Effector memory CD8-positive, alpha-beta T cell (primary cell): ENCODE measurements at regions not wholly inside any gene's neighbourhood (a gene's known extent, or its start where the extent isn't known, plus 50 kb on each side); places are given as distances from the start of the nearest gene placed in this dataset.

Experiments used
- ATAC-seq: fragments of 150-1000 bp; cut with Tn5 transposase; replicated peaks from 2 replicates; pipeline ENCODE4 v1.10.0; 2021; ENCODE audit warnings: mild to moderate bottlenecking, moderate library complexity
- DNase-seq, 3 experiments: peaks; one replicate each; pipeline ENCODE4 v3.0.0; 2021
- H3K27ac Mint-ChIP-seq, 2 donors: one replicate each; pipeline ENCODE4 v1.8.0; 2022; ENCODE audit warnings: mild to moderate bottlenecking in 2 of 2, mixed read lengths in 2 of 2, moderate library complexity in 2 of 2
- H3K27me3 Mint-ChIP-seq, 2 donors: one replicate each; pipeline ENCODE4 v1.8.0; 2022; ENCODE audit warnings: mixed read lengths in 2 of 2
- H3K36me3 Mint-ChIP-seq: one replicate; pipeline ENCODE4 v1.8.0; 2022; ENCODE audit warnings: mild to moderate bottlenecking, moderate library complexity, mixed read lengths; ENCODE audit not compliant: insufficient read depth
- H3K4me1 Mint-ChIP-seq, 2 donors: one replicate each; pipeline ENCODE4 v1.8.0; 2022; ENCODE audit warnings: low read depth in 2 of 2, mixed read lengths in 2 of 2
- H3K4me3 Mint-ChIP-seq, 2 donors: one replicate each; pipeline ENCODE4 v1.8.0; 2022; ENCODE audit warnings: mild to moderate bottlenecking in 2 of 2, mixed read lengths in 2 of 2, moderate library complexity in 2 of 2
- H3K9me3 Mint-ChIP-seq, 2 donors: one replicate each; pipeline ENCODE4 v1.8.0; 2022; ENCODE audit warnings: mixed read lengths in 2 of 2

- Mint-ChIP-seq H3K27me3 (peaks cover 0 to 9% of the 10 kb centered on the region in 2 donors), H3K36me3 (no peaks in the 10 kb centered on the region), H3K9me3 (no peaks in the 10 kb centered on the region), H3K4me1 (no peaks in the 10 kb centered on the region), H3K4me3 (no peak overlapping the region), H3K27ac (no peak overlapping the region)
- DNase-seq (no peak), ATAC-seq (no peak)
These were observed 226.1 kb downstream of the QKI start for GRCh38 chr6:163640641-163641040.

- Mint-ChIP-seq H3K27ac (no peak overlapping the region), H3K4me1 (no peaks in the 10 kb centered on the region), H3K27me3 (peaks cover 7 to 17% of the 10 kb centered on the region in 2 donors), H3K4me3 (no peak overlapping the region), H3K9me3 (no peaks in the 10 kb centered on the region), H3K36me3 (no peaks in the 10 kb centered on the region)
- no peak for DNase-seq
- no peak for ATAC-seq
These were observed 223.0 kb downstream of the QKI start for GRCh38 chr6:163637524-163637923.

- Mint-ChIP-seq H3K36me3 (no peaks in the 10 kb centered on the region), H3K4me3 (no peak overlapping the region), H3K9me3 (no peaks in the 10 kb centered on the region), H3K27me3 (peaks cover 11 to 18% of the 10 kb centered on the region in 2 donors), H3K4me1 (no peaks in the 10 kb centered on the region), H3K27ac (no peak overlapping the region)
- no peak for DNase-seq
- no peak for ATAC-seq
These were observed 221.3 kb downstream of the QKI start for GRCh38 chr6:163635731-163636364.

GRCh38 chr6:163635315-163635714 lies 220.8 kb downstream of the QKI start:
- no peak overlapping the region for H3K4me3 Mint-ChIP-seq
- ATAC-seq, result no peak
- no peak overlapping the region for H3K27ac Mint-ChIP-seq
- DNase-seq, result no peak
- H3K36me3 Mint-ChIP-seq, result no peaks in the 10 kb centered on the region
- H3K27me3 Mint-ChIP-seq, result peaks cover 11 to 18% of the 10 kb centered on the region in 2 donors
- H3K4me1 Mint-ChIP-seq, result no peaks in the 10 kb centered on the region
- no peaks in the 10 kb centered on the region for H3K9me3 Mint-ChIP-seq

- no peak for DNase-seq
- H3K9me3 Mint-ChIP-seq, result no peaks in the 10 kb centered on the region
These were observed 220.0 kb downstream of the QKI start for GRCh38 chr6:163634211-163635171.

GRCh38 chr6:163630991-163631390 lies 216.5 kb downstream of the QKI start:
- H3K4me1 Mint-ChIP-seq, result no peaks in the 10 kb centered on the region
- H3K9me3 Mint-ChIP-seq, result no peaks in the 10 kb centered on the region
- no peak for DNase-seq
- no peak overlapping the region for H3K4me3 Mint-ChIP-seq
- H3K27me3 Mint-ChIP-seq, result peaks cover 11 to 43% of the 10 kb centered on the region in 2 donors
- H3K36me3 Mint-ChIP-seq, result peaks cover 4% of the 10 kb centered on the region
- no peak overlapping the region for H3K27ac Mint-ChIP-seq
- ATAC-seq, result no peak

More at GRCh38 chr6:163634211-163635171, 220.0 kb downstream of the QKI start:
- peaks cover 11 to 26% of the 10 kb centered on the region in 2 donors for H3K27me3 Mint-ChIP-seq
- no peak for ATAC-seq
- no peaks in the 10 kb centered on the region for H3K4me1 Mint-ChIP-seq
- no peak overlapping the region for H3K27ac Mint-ChIP-seq
- no peak overlapping the region for H3K4me3 Mint-ChIP-seq
- H3K36me3 Mint-ChIP-seq, result peaks cover 4% of the 10 kb centered on the region

GRCh38 chr6:163630572-163630971 lies 216.1 kb downstream of the QKI start:
- no peak overlapping the region for H3K27ac Mint-ChIP-seq
- no peaks in the 10 kb centered on the region for H3K4me1 Mint-ChIP-seq
- no peak for ATAC-seq
- no peaks in the 10 kb centered on the region for H3K9me3 Mint-ChIP-seq
- H3K36me3 Mint-ChIP-seq, result peaks cover 4% of the 10 kb centered on the region
- H3K4me3 Mint-ChIP-seq, result no peak overlapping the region
- DNase-seq, result no peak
- H3K27me3 Mint-ChIP-seq, result peaks cover 10 to 43% of the 10 kb centered on the region in 2 donors

GRCh38 chr6:163630096-163630495 lies 215.6 kb downstream of the QKI start:
- Mint-ChIP-seq H3K27me3 (peaks cover 5 to 43% of the 10 kb centered on the region in 2 donors), H3K27ac (no peak overlapping the region), H3K4me3 (no peak overlapping the region), H3K4me1 (no peaks in the 10 kb centered on the region), H3K9me3 (no peaks in the 10 kb centered on the region), H3K36me3 (peaks cover 4% of the 10 kb centered on the region)
- DNase-seq (no peak), ATAC-seq (no peak)
